Ascending aorta (tissue), 2 donors: ENCODE measurements at regions not wholly inside any gene's neighbourhood (a gene's known extent, or its start where the extent isn't known, plus 50 kb on each side); places are given as distances from the start of the nearest gene placed in this dataset.

Experiments used
- DNase-seq, 2 donors: peaks; one replicate each; pipeline ENCODE4 v3.0.0-alpha.2; 2019; ENCODE audit warnings: low spot score in 2 of 2
- H3K27ac ChIP-seq, 2 donors: fragments of 200-600 bp; sonication (generic); one replicate each; pipeline ENCODE4 v1.5.1; 2016 to 2017; ENCODE audit warnings: mild to moderate bottlenecking in 1 of 2
- H3K27me3 ChIP-seq: fragments of 200-600 bp; sonication (generic); one replicate; pipeline ENCODE4 v1.5.1; 2017
- H3K36me3 ChIP-seq, 2 donors: fragments of 200-600 bp; sonication (generic); one replicate each; pipeline ENCODE4 v1.5.1; 2016
- H3K4me1 ChIP-seq, 2 donors: fragments of 200-600 bp; sonication (generic); one replicate each; pipeline ENCODE4 v1.5.1; 2016 to 2017; ENCODE audit warnings: mild to moderate bottlenecking in 1 of 2
- H3K4me3 ChIP-seq, 2 donors: fragments of 200-600 bp; sonication (generic); one replicate each; pipeline ENCODE4 v1.5.1; 2016 to 2017; ENCODE audit warnings: mild to moderate bottlenecking in 1 of 2
- H3K9me3 ChIP-seq, 2 donors: fragments of 200-600 bp; sonication (generic); one replicate each; pipeline ENCODE4 v1.5.1; 2016
- CTCF ChIP-seq, 3 experiments: fragments of 200-600 bp in 2 of 3; fragments of 450-650 bp in 1 of 3; sonication (generic) in 2 of 3; IDR thresholded peaks; one replicate each; pipeline ENCODE4 v1.5.1; 2016 to 2019; ENCODE audit warnings: antibody characterized with exemption in 3 of 3, mild to moderate bottlenecking in 1 of 3, moderate library complexity in 1 of 3
- intact Hi-C: fragments of 100-400 bp; cut with DNase I; formaldehyde crosslinking; loops from one replicate; pipeline ENCODE4 v1.15.1; 2023

GRCh38 chr5:84637662-84638375 is 253.1 kb upstream of the EDIL3 start:
- no peak for TF ChIP-seq CTCF (IDR thresholded peaks at IDR 0.05)
- intact Hi-C loops, result no loop called here
- Histone ChIP-seq H3K4me3 (no peak overlapping the region), H3K4me1 (no peaks in the 10 kb centered on the region), H3K36me3 (no peaks in the 10 kb centered on the region), H3K9me3 (no peaks in the 10 kb centered on the region), H3K27me3 (no peaks in the 10 kb centered on the region), H3K27ac (no peak overlapping the region)
- no peak for DNase-seq

DNA sequence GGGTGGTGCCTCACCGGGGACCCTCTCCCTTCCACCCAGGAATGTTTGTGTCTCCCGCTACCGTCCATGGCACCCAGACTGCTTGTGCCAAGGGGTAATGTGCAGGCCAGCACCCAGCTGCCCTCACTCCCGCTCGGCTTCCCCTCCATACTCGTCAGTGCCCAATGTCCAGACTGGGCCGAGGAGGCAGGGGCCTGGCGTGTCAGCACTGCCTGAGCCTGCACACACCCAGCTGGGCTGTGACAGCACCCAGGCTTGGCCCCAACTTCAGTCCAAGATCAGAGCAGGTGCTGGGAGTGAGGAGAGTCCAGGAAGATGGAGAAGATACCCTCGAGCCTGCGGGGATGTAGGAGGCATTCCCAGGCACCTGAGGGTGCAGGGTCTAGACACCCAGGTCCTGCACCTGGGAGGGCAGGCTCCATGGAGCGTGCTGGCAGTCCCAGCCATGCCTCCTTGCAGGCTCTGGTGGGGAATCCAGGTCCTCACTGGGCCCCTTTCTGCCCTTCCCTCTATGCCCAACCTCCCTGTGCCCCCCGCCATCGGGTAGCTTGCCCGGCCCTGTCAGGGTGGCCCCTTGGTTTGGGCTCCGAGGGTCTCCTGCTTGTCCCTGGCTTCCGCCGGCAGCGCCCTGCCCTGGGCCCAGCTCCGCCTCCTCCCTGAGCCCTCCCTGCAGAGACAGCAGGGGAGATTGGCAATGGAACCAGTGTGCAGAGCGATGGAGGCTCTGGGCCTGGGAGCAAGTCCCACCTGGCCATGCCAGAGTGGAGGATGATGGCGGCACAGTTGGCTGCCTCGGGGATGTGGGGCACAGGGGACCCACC is 250.8 kb upstream of the EDIL3 start:
- intact Hi-C loops, result no loop called here
- no peak overlapping the region for H3K4me3 ChIP-seq
- H3K27ac ChIP-seq, result no peak overlapping the region
- no peaks in the 10 kb centered on the region for H3K9me3 ChIP-seq
- H3K27me3 ChIP-seq, result no peaks in the 10 kb centered on the region
- H3K4me1 ChIP-seq, result no peaks in the 10 kb centered on the region
- no peak for DNase-seq
- no peaks in the 10 kb centered on the region for H3K36me3 ChIP-seq
- TF ChIP-seq CTCF (IDR thresholded peaks at IDR 0.05), result no peak

- H3K4me1 ChIP-seq, result no peaks in the 10 kb centered on the region
- DNase-seq, result no peak
- TF ChIP-seq CTCF (IDR thresholded peaks at IDR 0.05), result no peak
- no peak overlapping the region for H3K4me3 ChIP-seq
- intact Hi-C loops, result no loop called here
- H3K27me3 ChIP-seq, result no peaks in the 10 kb centered on the region
- H3K9me3 ChIP-seq, result no peaks in the 10 kb centered on the region
- H3K36me3 ChIP-seq, result no peaks in the 10 kb centered on the region
- no peak overlapping the region for H3K27ac ChIP-seq
These were observed 249.6 kb upstream of the EDIL3 start for GRCh38 chr5:84634256-84634655.

DNA sequence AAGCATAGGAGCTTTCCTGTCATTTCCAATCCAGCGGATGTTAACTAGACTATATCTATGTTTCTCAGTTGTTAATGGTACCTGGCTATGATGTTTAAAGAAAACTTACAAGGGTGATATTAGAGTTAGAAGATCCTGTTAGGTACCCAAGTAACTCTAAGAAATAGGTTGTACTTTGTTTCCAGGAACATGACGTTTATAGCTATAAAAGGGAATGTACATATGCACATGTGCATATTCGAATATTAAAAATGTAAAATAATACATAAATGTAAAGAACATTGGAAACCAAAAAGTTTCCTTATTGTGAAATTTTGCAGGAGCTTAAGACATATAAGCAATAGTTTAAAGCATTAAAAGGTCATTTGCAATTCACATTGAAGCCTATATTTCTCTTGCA is 247.7 kb upstream of the EDIL3 start:
- no peaks in the 10 kb centered on the region for H3K4me1 ChIP-seq
- DNase-seq, result no peak
- no peaks in the 10 kb centered on the region for H3K9me3 ChIP-seq
- H3K27me3 ChIP-seq, result no peaks in the 10 kb centered on the region
- intact Hi-C loops, result no loop called here
- TF ChIP-seq CTCF (IDR thresholded peaks at IDR 0.05), result no peak
- H3K27ac ChIP-seq, result no peak overlapping the region
- no peak overlapping the region for H3K4me3 ChIP-seq
- H3K36me3 ChIP-seq, result no peaks in the 10 kb centered on the region

DNA sequence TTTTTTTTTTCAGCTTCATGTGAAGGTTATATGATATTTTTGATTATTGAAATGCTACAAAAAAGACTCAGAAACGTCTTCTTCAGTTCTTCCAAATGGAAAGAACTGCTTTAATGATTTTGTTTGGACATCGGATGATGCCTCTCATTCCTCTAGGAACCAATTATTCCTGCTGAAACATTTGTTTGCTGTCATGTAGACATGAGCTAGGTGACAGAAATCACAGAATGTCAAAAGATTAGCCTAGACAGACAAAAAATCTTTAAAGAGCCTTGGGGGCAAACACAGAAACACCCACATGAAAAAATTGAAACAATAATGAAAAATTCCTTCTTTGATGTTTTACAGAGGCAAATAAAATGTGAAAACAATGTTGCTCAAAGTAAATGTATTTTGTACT is 244.2 kb upstream of the EDIL3 start:
- intact Hi-C loops, result no loop called here
- no peak for DNase-seq
- no peak overlapping the region for H3K4me3 ChIP-seq
- no peaks in the 10 kb centered on the region for H3K36me3 ChIP-seq
- H3K9me3 ChIP-seq, result no peaks in the 10 kb centered on the region
- H3K4me1 ChIP-seq, result no peaks in the 10 kb centered on the region
- H3K27me3 ChIP-seq, result no peaks in the 10 kb centered on the region
- TF ChIP-seq CTCF (IDR thresholded peaks at IDR 0.05), result no peak
- H3K27ac ChIP-seq, result no peak overlapping the region
